ENCODE measurements at regions not wholly inside any gene's neighbourhood (a gene's known extent, or its start where the extent isn't known, plus 50 kb on each side); places are given as distances from the start of the nearest gene placed in this dataset.

DNA sequence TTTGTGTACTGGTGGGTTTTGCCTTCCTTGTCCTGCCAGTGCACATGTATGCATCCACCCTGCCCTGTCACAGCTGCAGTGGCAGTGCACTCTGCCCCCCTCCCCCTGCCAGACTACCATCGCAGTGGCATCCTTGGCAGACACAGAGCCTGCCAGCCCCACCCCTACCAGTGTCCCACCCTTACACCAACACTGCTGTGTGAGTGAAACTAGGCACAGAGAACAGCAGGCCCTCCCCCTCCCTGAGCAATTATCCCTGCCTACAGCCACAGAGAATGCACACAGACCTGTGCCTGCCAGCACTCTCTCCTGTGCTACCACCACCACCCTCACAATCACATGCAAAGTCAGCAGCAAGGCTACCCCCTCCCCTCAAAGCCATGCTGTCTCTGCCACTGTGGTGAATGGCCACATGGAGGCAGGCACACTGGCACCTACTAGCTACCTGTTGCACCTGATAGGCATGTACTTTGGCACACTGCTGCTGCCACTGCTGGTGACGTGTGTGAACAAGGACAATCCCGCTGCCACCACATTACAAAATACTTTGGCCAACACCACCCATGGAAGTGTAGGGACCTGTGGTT, 239.8 kb downstream of the CALCRL start:
- Histone ChIP-seq H3K9me3 (peaks cover 0 to 24% (median 5%) of the 10 kb centered on the region in 11 donors), H3K27me3 (no peaks in the 10 kb centered on the region), H3K4me3 (no peak overlapping the region), H3K27ac (no peak overlapping the region), H3K4me1 (peaks cover 0 to 10% (median 0%) of the 10 kb centered on the region in 9 donors), H3K36me3 (no peaks in the 10 kb centered on the region)
- no peak for DNase-seq
- TF ChIP-seq, protein P1, sequence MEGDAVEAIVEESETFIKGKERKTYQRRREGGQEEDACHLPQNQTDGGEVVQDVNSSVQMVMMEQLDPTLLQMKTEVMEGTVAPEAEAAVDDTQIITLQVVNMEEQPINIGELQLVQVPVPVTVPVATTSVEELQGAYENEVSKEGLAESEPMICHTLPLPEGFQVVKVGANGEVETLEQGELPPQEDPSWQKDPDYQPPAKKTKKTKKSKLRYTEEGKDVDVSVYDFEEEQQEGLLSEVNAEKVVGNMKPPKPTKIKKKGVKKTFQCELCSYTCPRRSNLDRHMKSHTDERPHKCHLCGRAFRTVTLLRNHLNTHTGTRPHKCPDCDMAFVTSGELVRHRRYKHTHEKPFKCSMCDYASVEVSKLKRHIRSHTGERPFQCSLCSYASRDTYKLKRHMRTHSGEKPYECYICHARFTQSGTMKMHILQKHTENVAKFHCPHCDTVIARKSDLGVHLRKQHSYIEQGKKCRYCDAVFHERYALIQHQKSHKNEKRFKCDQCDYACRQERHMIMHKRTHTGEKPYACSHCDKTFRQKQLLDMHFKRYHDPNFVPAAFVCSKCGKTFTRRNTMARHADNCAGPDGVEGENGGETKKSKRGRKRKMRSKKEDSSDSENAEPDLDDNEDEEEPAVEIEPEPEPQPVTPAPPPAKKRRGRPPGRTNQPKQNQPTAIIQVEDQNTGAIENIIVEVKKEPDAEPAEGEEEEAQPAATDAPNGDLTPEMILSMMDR (IDR thresholded peaks at IDR 0.05): no peak
- WGBS, 2 donors: 91 to 96% methylated on average over 3 of the region's 3 CpGs
- no peak for ATAC-seq
- intact Hi-C loops (cut with DNase I): no loop called here

DNA sequence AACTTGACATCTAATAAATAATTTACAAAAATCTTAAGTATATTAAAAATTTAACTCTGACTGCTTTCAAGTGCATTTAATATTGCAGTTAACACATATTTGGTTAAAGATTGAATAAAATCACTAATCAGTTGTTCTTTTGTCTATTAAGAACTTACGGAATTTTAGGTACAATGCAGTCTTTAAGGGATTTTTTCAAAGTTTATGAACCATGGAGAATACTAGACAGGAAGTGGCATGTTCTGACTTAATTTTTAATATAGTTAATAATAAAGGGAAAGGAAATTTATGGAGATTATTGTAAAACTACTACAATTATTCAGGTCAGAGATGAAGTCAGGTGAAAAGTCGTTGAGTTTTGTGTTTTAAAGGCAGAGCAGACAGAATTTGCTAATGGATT, 240.9 kb downstream of the CALCRL start:
- no peak overlapping the region for H3K4me3 ChIP-seq
- WGBS, 2 donors: 70 to 86% methylated on average over 2 of the region's 2 CpGs
- H3K36me3 ChIP-seq: no peaks in the 10 kb centered on the region
- H3K4me1 ChIP-seq: peaks cover 0 to 10% (median 0%) of the 10 kb centered on the region in 9 donors
- DNase-seq (no peak), ATAC-seq (no peak)
- TF ChIP-seq, protein P1 (IDR thresholded peaks at IDR 0.05): no peak
- H3K27me3 ChIP-seq: no peaks in the 10 kb centered on the region
- H3K27ac ChIP-seq: no peak overlapping the region
- intact Hi-C loops (cut with DNase I): no loop called here
- peaks cover 0 to 14% (median 3%) of the 10 kb centered on the region in 11 donors for H3K9me3 ChIP-seq

DNA sequence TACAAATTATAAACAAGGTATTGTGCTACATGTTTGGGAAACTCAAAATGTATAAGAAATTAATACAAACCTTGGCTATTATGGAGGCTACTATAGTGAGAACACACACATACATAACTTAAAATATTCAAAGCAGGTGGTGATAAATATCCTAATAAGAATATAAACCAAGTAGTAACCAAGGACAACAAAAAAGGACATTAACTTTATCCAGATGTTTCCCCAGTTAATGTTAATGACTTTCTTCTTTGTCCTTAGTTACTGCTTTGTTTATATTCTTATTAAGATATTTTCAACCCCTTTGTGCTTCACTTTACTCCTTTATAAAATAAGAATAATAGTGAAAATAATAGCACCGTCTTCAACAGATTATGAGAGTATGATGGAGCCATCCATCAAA, 241.6 kb downstream of the CALCRL start:
- Histone ChIP-seq H3K36me3 (no peaks in the 10 kb centered on the region), H3K9me3 (peaks cover 0 to 7% (median 0%) of the 10 kb centered on the region in 11 donors), H3K27me3 (no peaks in the 10 kb centered on the region), H3K4me1 (peaks cover 0 to 10% (median 0%) of the 10 kb centered on the region in 9 donors), H3K27ac (peak overlapping the region in 2 of 10 donors; percentile 19 to 34), H3K4me3 (no peak overlapping the region)
- ATAC-seq (no peak), DNase-seq (no peak)
- TF ChIP-seq, protein P1 (IDR thresholded peaks at IDR 0.05): no peak
- 59 to 78% methylated on average over 1 of the region's 1 CpG for WGBS, 2 donors
- intact Hi-C loops (cut with DNase I): no loop called here

DNA sequence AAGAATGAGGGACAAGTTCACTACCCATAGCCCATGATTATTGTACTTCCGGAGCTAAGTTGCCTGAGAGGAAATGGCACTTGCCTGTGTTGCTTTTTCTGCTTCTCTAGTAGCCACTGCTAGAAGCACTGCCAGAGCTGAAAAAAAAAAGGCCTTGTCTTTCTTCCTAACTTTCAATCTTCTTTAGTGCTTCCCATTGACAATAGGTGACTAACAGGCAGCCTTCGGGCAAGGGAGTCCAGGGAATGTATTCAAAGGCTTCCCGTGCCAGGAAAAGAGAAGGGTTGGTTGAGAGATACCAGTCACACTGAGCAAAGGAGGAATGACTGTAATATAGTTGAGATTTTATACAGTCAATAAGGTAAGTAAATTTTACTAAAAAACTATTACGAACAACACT, 242.0 kb downstream of the CALCRL start:
- Histone ChIP-seq H3K9me3 (peaks cover 0 to 3% (median 0%) of the 10 kb centered on the region in 11 donors), H3K4me1 (peaks cover 0 to 10% (median 0%) of the 10 kb centered on the region in 9 donors), H3K27ac (peak overlapping the region in 2 of 10 donors; percentile 19 to 34), H3K36me3 (no peaks in the 10 kb centered on the region), H3K27me3 (no peaks in the 10 kb centered on the region), H3K4me3 (no peak overlapping the region)
- 70 to 73% methylated on average over 4 of the region's 4 CpGs for WGBS, 2 donors
- intact Hi-C loops (cut with DNase I): no loop called here
- no peak for ATAC-seq
- TF ChIP-seq, protein P1 (IDR thresholded peaks at IDR 0.05): no peak
- DNase-seq: no peak
